HepG2 (cell line): ENCODE measurements at regions not wholly inside any gene's neighbourhood (a gene's known extent, or its start where the extent isn't known, plus 50 kb on each side); places are given as distances from the start of the nearest gene placed in this dataset.

Experiments used
- TF ChIP-seq, protein P1 (sequence below): sonication (generic); formaldehyde crosslinking; IDR thresholded peaks from 2 replicates; pipeline ENCODE4 v1.4.0; 2020; ENCODE audit warnings: mild to moderate bottlenecking, missing genetic modification reagents
- TF ChIP-seq, protein P2 (sequence below): sonication (generic); formaldehyde crosslinking; IDR thresholded peaks from 2 replicates; pipeline ENCODE4 v1.4.0; 2020; ENCODE audit warnings: mild to moderate bottlenecking, missing genetic modification reagents

DNA sequence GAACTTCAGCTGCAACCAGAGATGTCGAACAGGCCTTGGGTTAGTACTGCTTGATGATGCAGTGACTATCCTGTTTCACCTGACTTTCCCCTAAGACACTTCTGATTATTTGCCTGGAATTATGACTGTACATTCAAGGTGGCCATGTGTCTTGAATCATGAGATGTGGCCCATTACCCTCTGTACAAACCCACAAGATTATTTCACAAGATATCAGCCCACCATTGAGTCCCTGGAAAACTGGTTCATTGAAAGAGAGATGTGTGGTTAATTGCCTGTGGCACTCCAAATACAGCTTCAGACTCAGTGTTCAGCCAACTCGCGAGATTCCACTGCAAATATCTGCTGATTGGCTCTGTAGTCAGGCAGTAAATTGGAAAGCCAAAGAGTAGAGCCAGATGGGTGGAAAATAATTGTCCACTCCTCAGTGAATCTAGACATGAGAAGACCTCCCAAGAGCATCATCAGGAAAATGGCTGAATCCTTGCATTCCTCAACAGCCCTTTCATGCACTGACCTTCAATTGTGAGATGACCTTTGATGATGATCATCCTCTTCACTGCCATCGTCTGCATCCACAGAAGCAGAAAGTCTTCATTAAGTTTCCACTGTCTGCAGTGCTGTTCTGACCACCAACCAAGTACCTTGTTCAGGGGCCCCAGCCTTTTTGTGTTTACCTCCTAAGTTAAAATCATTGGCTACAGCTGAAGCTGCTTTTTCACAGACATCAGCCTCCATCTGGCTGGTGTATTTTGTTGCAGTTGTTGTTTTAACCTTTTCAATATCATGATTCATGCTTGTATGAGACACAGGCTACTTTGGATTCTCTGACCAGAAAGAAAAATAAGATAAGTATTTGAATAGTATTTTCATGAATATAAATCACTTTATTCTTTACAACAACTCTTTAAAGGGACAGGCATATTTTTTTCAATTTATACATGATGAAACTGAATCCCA, 75.2 kb downstream of the ESM1 start:
- TF ChIP-seq, protein P1, sequence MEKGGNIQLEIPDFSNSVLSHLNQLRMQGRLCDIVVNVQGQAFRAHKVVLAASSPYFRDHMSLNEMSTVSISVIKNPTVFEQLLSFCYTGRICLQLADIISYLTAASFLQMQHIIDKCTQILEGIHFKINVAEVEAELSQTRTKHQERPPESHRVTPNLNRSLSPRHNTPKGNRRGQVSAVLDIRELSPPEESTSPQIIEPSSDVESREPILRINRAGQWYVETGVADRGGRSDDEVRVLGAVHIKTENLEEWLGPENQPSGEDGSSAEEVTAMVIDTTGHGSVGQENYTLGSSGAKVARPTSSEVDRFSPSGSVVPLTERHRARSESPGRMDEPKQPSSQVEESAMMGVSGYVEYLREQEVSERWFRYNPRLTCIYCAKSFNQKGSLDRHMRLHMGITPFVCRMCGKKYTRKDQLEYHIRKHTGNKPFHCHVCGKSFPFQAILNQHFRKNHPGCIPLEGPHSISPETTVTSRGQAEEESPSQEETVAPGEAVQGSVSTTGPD (CRISPR knock-in tag): no peak
- TF ChIP-seq, protein P2, sequence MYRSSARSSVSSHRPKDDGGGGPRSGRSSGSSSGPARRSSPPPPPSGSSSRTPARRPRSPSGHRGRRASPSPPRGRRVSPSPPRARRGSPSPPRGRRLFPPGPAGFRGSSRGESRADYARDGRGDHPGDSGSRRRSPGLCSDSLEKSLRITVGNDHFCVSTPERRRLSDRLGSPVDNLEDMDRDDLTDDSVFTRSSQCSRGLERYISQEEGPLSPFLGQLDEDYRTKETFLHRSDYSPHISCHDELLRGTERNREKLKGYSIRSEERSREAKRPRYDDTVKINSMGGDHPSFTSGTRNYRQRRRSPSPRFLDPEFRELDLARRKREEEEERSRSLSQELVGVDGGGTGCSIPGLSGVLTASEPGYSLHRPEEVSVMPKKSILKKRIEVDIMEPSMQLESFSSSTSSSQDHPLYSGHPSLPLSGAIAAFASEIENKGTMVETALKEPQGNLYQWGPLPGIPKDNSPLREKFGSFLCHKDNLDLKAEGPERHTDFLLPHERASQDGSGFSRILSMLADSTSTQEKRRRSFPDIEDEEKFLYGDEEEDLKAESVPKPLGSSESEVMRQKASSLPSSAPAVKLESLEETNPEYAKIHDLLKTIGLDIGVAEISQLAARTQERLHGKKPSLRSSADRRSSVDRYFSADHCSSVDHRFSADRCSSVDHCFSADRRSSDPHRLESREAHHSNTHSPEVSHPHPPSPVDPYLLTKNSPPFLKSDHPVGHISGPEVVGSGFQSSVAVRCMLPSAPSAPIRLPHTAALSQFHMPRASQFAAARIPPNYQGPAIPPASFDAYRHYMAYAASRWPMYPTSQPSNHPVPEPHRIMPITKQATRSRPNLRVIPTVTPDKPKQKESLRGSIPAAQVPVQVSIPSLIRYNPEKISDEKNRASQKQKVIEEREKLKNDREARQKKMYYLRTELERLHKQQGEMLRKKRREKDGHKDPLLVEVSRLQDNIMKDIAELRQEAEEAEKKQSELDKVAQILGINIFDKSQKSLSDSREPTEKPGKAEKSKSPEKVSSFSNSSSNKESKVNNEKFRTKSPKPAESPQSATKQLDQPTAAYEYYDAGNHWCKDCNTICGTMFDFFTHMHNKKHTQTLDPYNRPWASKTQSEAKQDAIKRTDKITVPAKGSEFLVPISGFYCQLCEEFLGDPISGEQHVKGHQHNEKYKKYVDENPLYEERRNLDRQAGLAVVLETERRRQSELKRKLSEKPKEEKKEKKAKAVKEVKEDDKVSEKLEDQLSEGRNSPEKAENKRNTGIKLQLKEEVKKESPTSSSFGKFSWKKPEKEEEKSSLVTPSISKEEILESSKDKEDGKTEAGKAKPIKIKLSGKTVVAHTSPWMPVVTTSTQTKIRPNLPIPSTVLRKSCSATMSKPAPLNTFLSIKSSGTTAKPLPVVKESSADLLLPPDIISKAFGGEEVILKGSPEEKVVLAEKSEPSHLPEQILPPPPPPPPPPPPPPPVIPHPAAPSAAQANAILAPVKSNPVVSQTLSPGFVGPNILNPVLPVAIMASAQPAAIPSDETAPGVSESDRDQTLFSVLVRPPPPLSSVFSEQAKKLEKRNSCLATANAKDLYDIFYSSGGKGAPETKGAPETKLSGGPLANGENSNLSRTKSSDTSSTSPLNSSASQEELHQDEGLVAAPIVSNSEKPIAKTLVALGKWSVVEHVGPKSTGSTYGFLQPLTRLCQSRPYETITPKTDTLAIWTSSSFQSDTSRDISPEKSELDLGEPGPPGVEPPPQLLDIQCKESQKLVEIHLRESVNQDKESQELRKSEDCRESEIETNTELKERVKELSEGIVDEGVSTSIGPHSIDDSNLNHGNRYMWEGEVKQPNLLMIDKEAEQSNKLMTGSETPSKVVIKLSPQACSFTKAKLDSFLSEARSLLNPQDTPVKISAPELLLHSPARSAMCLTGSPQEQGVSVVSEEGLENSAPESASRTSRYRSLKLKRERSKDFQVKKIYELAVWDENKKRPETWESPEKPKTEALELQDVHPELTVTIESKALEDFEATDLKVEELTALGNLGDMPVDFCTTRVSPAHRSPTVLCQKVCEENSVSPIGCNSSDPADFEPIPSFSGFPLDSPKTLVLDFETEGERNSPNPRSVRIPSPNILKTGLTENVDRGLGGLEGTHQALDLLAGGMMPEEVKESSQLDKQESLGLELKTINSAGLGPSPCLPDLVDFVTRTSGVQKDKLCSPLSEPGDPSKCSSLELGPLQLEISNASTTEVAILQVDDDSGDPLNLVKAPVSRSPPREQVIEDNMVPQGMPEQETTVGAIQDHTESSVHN (CRISPR knock-in tag): no peak
